GM19023 (cell line): ENCODE measurements at regions not wholly inside any gene's neighbourhood (a gene's known extent, or its start where the extent isn't known, plus 50 kb on each side); places are given as distances from the start of the nearest gene placed in this dataset.

Source experiments
- ATAC-seq: cut with Tn5 transposase; IDR thresholded peaks from one replicate; pipeline ENCODE4 v1.9.1; 2021; ENCODE audit warnings: mild to moderate bottlenecking, moderate library complexity; ENCODE audit not compliant: unreplicated experiment

- ATAC-seq, result no peak
These were observed 104.8 kb upstream of the GJB5 start for GRCh38 chr1:34650090-34650489.

- ATAC-seq, result no peak
These were observed 104.0 kb upstream of the GJB5 start for GRCh38 chr1:34650800-34651199.

GRCh38 chr1:34653110-34653509, 101.7 kb upstream of the GJB5 start:
- no peak for ATAC-seq

GRCh38 chr1:34655206-34655874, 99.5 kb upstream of the GJB5 start:
- ATAC-seq, result no peak

GRCh38 chr1:34655875-34656240, 99.0 kb upstream of the GJB5 start:
- no peak for ATAC-seq

GRCh38 chr1:34656299-34656698, 98.5 kb upstream of the GJB5 start:
- no peak for ATAC-seq

GRCh38 chr1:34656731-34657130, 98.1 kb upstream of the GJB5 start:
- ATAC-seq, result no peak

- no peak for ATAC-seq
These were observed 97.6 kb upstream of the GJB5 start for GRCh38 chr1:34657266-34657665.

GRCh38 chr1:34657849-34658248, 97.0 kb upstream of the GJB5 start:
- no peak for ATAC-seq

GRCh38 chr1:34663031-34663430, 91.8 kb upstream of the GJB5 start:
- no peak for ATAC-seq

GRCh38 chr1:34668063-34668462, 86.8 kb upstream of the GJB5 start:
- ATAC-seq, result no peak

- ATAC-seq, result no peak
These were observed 83.9 kb upstream of the GJB5 start for GRCh38 chr1:34670982-34671381.

- no peak for ATAC-seq
These were observed 83.0 kb upstream of the GJB5 start for GRCh38 chr1:34671887-34672286.

GRCh38 chr1:34681480-34682451, 73.1 kb upstream of the GJB5 start:
- ATAC-seq, result no peak

- ATAC-seq, result no peak
These were observed 72.2 kb upstream of the GJB5 start for GRCh38 chr1:34682452-34683223.

- ATAC-seq, result no peak
These were observed 71.2 kb upstream of the GJB5 start for GRCh38 chr1:34683616-34684015.

- no peak for ATAC-seq
These were observed 70.6 kb upstream of the GJB5 start for GRCh38 chr1:34684266-34684665.

- ATAC-seq, result no peak
These were observed 69.6 kb upstream of the GJB5 start for GRCh38 chr1:34685225-34685624.

GRCh38 chr1:34686531-34686930, 68.3 kb upstream of the GJB5 start:
- ATAC-seq, result no peak

GRCh38 chr1:34688006-34688741, 66.7 kb upstream of the GJB5 start:
- ATAC-seq, result no peak

- ATAC-seq, result no peak
These were observed 64.6 kb upstream of the GJB5 start for GRCh38 chr1:34690269-34690668.
